Hepatocyte (in vitro differentiated cells): ENCODE measurements at regions not wholly inside any gene's neighbourhood (a gene's known extent, or its start where the extent isn't known, plus 50 kb on each side); places are given as distances from the start of the nearest gene placed in this dataset.

Experiments used
- CTCF ChIP-seq: fragments of 200-600 bp; sonication (generic); IDR thresholded peaks from 2 replicates; pipeline ENCODE4 v1.5.1; 2016; ENCODE audit warnings: antibody characterized with exemption, mild to moderate bottlenecking; ENCODE audit not compliant: poor library complexity
- EZH2 ChIP-seq: fragments of 200-600 bp; sonication (generic); IDR thresholded peaks from 2 replicates; pipeline ENCODE4 v1.6.1; 2016; ENCODE audit warnings: antibody characterized with exemption, mild to moderate bottlenecking, borderline replicate concordance

GRCh38 chr3:80564391-80564790 is 796.6 kb upstream of the ROBO1 start:
- TF ChIP-seq EZH2 (no peak), CTCF (no peak)
